HG03439 (cell line): ENCODE measurements at regions not wholly inside any gene's neighbourhood (a gene's known extent, or its start where the extent isn't known, plus 50 kb on each side); places are given as distances from the start of the nearest gene placed in this dataset.

Source experiments
- ATAC-seq: cut with Tn5 transposase; IDR thresholded peaks from one replicate; pipeline ENCODE4 v1.9.1; 2021; ENCODE audit warnings: mild to moderate bottlenecking, moderate library complexity; ENCODE audit not compliant: unreplicated experiment

DNA sequence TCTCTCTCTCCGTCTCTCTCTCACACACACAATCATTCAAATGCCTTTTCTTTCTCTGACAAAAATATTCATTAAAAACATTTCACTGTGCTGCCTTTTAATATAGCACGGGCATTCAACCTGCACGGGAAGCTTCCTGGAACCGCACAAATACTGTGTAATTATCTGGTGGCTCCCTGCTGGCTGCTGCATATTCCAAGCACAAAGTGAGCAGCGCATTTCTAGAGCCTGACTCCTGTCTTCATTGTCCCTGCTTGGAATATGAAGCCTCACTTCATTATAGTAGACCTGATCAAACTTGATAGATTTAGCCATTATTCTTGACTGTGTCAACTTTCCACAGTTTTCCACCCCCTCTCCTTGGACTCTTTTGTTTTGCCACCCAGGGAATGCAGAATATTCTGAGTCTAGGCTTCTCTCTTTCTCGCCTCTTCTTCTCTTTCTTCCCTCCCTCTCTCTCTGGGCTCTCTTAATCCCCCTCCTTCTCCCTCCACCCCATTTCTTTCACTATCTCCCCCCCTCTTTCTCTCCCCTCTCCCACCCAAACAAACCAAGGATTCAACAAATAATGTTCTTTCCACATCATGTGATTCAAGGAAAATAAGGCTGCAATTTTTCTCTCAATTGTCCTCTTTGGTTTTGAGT lies 672.1 kb upstream of the FANCL start:
- ATAC-seq: no peak

DNA sequence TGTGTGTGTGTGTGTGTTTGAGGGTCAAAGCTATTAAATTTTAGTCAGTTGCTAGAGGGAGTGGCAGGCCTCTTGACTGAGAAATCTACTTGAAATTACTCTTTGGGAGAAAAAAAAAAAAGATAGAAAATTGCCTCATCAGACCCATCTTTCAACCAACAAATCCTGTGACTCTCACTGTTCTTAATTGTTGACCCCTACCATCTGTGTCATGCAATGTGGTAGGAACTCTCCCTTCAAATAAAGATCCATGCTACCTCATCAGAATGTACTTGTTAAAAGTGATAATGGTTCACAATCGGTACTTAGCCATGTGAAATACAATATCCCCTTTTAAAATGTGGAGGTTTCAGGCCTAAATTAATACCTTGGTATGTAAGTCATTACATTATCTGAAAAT lies 670.8 kb upstream of the FANCL start:
- no peak for ATAC-seq

DNA sequence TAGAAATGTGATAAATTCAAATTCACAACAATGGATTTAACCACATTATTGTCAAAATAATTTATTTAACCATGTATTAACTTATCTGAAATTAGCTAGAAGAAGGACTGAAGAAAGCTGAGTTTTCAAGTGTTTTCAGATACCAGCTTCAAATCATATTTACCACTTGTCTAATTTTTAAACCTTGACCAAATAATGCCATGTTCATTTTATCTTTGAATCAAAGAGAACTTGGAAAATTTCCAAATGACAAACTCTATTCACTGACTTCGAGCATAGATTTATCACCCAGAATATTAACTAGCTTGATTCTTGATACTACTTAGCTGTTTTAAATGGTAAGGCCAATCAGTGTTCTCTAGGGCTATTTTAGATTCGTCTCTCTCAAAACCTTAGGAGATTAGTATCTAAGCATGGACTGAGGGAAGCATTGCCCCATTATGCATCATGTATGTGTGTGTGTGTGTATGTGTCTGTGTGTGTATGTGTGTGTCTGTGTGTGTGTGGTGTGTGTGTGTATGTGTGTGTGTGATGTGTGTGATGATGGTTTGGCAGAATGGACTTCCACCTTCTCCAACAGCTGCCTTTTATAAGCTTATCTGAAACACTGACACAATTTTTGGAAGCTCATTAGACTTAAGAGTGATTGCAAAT lies 667.5 kb upstream of the FANCL start:
- ATAC-seq: no peak

DNA sequence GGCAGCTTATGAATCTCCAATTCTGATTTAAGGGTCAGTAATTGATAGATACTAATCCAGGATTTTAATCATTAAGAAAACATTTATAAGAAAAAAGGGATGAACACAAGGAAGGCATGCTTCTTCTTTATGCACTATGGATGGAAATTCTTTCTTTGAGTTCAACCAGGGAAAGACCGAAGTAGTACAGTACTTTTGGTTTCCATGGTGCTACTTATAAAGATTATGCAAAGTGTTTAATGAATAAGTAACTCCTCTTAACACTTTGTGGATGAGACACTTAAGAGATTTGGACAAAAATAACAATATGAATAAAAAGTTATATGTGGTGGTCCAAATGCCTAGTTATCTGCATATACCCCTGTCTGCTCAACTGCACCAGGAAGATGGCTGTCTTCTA lies 666.5 kb upstream of the FANCL start:
- no peak for ATAC-seq

DNA sequence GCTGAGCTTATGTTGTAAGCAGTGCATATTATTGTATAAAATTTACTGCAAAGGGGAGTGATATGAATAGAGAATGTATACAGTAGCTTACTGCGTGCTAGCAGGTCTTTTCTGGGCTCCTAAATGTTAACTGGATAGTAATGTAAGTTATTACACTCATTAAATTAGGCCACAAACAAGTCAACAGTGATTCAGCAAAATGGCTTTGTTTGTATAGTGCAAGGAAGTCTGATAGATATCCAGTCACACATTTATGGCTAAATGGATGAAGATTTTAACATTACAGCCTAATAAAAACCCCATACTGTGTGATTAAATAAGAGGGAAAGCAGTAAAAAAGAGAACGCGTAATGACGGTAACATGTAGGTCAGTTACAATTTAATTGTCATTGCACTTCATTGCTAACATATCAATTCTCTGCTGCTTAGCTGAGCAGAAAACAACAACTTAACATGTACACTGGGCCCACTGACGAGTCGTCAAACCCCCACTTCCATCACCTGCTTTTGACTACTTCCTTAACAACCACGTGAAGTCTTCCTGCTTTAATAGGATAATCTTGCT lies 665.0 kb upstream of the FANCL start:
- ATAC-seq: no peak

DNA sequence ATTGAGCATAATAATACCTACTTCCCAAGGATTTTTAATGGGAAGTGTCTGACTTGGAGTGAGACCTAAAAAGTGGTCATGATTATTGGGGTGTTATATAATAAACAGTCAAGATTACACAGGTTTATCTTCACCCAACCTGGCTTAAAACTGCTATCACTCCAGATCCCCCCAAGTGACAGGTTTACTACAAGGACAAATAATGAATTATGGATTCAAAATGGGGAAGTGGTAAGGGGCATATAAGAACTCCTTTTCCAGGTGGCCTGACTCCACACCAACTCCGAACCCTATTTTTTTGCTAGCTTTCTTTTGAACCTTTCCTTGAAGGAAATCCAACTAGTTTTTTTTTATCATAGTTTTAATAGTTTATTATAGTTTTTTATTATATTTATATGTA lies 663.0 kb upstream of the FANCL start:
- no peak for ATAC-seq

DNA sequence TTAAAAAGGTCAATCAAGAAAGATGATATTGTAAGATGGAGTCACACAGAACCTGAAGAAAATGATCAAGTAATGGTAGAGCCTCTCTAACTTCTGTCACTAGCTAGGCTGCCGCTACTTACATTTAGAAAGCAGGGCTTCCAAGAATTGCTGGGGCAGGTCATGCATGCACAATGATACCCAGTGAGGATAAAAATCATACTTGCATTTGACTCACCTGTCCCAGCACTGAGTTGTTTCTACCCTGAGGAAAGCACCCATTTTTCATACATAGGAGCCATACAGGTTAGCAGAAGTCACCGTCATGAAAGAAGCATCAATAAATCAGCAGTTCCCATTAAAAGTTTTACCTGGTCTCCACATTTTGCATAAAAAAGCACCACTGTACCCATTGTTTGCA lies 662.3 kb upstream of the FANCL start:
- ATAC-seq: no peak

DNA sequence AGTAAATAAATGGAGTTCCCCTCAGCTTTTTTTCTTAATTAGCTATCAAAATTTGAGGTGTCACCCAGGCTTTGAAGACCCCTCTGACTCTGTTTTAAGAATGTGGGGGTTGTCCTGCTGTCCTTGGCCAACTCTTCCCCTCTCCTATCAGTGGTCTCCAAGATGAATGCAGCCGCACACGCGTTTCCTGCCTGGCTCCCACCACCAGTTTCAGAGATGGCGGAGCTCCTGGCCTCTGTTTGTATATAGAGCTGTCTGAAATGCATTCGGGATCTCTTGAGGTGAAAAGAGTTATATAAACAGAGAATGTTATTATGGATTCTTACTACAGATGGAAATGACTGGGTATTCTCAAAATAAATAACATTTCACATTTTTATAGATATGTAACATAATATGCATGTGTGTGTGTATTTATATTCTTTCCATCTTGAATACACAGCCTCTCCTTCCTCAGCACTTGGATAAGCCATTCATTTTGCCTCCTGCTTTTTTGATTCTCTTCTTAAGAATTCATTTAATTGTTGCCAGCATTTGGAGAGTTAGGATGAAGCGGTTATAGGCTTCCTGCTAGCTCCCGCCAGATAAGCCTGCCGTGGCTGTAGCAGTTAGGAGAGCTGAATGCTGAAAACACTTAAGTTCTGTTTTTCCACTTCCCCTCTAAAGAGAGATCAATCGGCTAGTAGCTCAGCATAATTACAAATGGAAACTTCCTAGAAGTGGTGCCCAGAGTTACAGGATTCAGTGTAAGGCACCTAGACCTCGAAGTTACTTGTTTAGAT lies 659.3 kb upstream of the FANCL start:
- no peak for ATAC-seq

DNA sequence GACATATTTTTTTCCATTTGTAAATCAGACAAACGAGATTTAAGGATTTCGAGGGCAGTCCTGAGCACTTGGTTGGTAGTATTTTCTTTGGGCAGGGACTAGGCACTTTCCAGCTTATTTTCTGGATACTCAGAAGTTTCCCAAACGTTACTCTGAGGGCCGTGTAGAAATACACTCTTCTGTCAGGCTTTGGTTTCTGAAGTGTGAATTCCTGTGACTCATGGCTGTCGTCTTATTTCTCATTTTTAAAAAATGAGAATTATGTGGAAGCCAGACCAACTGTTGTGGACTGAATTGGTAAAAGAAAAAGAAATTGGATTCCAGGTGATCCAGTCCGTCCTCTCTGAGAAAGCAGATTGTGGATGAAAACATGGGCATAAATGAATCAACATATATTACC lies 658.6 kb upstream of the FANCL start:
- no peak for ATAC-seq

DNA sequence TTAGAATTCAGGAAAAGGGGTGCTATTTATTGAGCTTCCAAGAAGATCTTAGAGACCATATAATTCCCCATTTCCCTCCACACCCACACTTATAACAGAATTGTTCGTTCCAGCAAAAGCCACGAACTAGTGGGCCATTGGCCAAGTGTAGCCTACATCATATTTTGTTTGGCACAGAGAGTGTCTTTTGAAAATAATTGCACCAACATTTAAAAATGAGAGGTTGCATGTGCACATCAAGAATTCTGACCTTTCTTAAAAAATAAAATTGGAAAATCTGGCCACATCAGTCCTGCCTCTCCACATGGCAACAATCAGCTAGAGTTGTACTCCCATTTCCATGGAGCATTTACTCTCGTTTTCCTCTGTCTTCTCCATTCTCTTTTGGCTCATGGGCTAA lies 655.5 kb upstream of the FANCL start:
- no peak for ATAC-seq

DNA sequence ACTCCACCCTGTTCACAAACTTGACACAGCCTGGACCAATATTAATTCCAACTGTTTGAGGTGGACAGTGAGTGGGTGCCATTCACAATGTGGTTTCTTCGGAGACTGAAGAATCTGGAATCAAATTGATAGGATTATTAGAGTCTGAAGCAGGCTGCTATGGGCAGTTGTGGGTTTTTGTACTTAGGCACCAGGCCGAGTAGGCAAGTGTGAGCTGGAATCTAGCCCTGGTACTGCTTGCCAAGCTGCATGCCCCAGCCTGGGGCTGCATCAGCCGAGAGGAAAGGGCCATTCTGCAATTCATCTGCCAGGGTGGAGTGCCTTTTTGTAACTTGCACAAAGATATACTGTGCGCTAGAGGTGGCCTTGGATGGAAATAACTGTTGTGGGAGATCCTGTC lies 654.7 kb upstream of the FANCL start:
- ATAC-seq: no peak

DNA sequence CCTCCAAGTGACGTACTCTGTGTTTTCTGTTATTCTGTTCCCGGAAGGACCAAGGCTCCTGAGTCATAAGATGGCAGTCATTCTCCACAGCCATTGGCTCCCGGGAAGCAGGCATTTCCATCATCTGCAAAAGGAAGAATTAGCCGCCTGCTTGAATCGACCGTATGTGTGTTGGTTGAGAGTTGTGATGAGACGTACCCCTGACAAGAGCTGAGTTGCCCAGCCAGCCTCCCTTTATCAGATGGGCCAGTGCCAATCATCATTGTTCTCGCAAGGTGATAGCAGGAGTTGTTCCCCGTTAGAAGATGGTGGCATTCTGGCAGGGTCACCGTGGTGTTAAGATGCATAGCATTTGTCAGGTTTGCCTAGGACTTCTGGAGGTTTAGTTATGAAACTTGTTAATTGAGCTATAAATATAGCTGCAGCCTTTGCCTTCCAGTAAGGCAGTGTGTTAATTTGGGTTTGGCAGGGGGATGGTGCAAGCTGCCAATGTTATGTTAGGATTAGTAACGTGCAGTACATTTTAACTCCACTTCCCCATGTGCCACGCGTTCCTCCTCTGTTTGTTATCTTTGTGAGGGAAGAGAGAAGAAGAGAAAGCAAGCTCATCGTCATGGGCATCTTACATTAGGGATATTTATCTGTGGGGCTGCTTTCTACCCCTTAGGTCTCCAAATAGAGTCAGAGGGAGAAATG lies 652.7 kb upstream of the FANCL start:
- ATAC-seq: no peak

DNA sequence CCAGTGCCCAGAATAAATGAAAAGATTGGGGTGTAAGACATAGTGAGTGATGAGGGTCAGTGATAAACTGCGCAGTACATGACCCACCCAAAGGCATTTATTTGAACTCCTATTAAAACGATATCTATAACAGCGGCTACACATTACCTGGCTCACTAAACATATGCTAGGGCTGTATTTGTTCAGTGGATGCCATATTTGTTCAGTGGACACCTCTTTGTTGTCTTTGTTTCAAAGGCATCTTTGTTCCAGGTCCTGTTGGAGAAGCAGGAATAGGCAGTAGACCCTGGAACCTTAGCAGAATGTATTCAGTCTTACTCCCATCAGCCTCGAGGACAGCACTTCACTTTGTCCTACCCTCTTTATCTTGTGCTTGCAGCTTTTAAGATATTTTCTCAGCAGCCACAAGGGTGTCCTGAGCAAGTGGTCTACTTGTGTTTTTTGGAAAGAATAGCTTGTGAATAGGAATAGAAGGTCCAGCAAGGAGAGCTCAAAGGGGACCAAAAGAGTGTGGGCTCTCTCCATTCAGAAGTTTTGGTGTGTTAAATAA lies 650.8 kb upstream of the FANCL start:
- no peak for ATAC-seq

DNA sequence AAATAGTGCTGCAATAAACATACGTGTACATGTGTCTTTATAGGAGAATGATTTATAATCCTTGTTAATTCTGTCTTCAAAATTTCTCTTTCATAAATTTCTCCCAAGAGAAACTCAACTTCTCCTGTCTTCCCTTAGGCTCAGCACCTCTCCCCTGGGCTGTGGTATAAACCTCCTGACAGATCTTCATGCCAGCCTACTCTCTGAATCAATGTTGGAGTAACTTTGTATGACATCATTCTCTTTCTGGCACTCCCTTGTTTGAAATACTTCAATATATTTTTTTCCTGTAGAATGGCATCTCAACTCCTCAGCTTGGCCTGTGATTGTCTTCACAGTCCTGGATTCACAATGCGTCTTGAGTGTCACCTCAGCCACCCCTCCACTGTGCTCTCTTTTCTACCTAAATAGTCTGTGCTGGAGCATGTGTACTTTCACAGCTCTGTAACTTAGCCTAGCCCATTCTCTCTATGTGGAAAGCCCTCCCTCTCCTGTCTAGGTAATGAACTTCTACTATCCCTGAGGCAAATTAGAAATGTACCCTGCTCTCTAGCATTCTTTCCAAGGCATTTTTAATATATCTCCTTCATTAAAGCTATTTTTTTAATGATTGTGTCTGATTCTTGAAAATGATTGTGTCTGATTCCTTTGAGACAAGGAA lies 649.9 kb upstream of the FANCL start:
- no peak for ATAC-seq

DNA sequence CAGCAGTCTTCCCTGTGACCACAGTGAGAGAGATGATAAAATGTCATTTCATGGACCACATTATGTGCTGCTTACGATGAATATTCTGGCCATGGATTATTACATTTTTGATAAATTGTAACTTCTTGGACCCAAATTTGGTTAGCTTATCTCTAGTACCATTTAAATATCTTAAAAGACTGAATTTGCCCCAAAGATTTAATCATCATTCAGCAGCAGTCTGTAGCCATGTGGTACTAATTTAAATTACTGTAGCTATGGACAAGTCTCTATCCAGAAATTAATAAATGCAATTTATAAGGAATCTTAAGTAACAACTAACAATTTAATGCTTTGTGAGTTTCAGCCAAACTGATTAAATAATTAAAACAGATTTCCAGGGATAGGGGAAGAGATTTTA lies 644.9 kb upstream of the FANCL start:
- ATAC-seq: no peak

DNA sequence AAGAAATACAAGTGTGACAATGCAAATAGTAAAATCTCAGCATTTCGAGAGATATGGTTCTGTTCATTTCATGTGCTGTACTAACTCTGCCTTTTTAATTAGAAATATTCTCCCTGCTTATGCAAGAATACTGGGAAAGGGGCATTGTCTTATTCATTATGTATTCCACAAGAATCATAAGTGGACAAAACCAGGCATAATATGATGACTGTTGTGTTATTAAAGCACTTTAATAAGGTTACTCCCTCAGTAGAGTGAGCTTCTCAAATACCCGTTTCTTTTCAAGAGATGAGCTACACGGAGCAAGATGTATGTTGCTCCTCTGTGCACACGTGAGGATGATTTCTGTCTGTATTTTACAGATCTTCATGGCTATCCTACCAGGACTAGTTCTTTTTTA lies 638.7 kb upstream of the FANCL start:
- no peak for ATAC-seq

DNA sequence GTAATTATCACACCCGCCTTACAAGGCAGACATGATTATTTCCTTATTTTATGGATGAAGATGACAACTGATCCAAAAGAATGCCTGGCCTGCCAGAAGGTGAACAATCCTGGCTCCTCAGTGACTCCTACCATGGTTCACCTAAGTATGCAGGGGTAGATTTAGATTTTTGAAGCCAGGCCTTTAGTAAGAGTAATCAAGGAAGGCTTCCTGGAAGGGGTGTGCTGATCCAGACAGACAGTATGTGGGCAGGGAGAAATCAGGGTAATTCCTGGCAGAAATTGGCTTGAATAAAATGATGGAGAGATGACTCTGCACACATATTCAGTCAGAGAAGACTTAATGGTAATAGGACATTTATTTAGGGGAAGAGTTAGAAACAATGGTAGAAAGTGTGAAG lies 637.7 kb upstream of the FANCL start:
- no peak for ATAC-seq

DNA sequence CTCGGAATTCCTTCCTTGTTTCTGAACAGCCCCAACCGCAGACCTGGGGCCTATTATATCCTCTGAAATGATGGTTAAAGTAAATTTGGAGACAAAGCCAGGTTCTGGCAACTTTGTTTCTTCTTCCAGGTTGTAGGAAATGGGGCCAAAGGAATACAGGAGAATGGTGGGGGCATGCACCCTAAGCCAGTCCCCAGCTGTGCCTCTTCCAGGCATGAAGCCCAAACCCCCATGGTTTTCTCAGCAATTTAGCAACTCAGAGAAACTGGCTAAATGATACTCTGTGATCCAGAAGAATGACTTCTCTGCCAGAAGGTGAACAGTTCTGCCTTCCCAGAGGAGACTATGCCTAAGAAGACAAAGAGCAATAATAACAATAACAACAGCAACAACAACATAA lies 635.0 kb upstream of the FANCL start:
- ATAC-seq: no peak

DNA sequence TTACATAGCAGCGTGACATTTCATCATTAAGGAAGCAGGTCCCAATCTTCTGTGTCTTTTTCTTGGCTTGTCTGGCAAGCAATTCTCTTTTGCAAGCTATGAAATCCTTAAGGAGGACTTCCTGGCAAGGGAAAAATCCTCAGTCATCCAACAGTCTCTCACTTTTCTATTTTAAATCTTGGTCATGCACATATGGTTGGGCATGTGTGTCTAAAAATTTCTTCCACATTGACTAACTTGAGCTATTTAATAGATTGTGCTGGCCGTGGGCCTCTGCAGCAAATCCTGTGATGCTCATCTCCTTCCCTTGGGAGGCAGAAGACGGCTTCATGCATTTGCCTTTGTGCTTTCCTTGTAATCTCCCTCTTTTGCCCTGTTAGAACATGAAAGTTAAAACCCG lies 634.3 kb upstream of the FANCL start:
- ATAC-seq: no peak

DNA sequence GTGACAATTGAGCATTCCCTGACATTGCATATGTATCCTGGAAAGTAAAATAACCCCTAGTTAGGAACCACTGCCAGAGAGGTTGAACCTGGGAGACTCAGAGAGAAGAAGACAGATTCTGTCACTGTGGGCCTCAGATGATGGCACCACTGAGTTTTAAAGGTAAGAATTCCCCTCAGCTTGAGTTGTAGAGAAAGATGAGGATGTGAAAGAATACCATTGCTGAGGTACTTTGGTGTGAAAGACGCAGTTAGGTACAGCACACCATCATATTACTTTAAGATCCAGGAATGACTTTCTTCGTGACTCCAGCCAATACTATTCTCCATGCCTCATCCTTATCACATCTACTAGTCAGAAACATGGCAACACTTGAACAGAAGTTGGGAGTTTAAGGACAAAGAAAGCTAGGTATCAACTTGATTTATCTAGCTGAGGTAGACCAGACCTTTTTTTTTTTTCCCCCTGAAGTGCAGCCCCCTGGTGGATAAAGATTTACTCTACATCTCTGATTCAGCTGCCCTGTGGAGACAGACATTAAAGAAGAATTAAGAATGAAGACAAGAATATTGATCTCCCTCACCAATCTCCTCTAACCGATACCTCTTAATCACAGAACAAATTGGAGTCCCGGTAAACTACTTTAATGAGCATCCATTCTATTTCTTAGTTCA lies 630.5 kb upstream of the FANCL start:
- ATAC-seq: no peak
